OCI-LY7 (cell line): ENCODE measurements at regions not wholly inside any gene's neighbourhood (a gene's known extent, or its start where the extent isn't known, plus 50 kb on each side); places are given as distances from the start of the nearest gene placed in this dataset.
A peak's percentile ranks its signal among the peaks of the same experiment; 100 is the strongest.

Experiments used
- EZH2phosphoT487 ChIP-seq: fragments of 200-600 bp; sonication (generic); IDR thresholded peaks from 2 replicates; pipeline ENCODE4 v1.6.1; 2018; ENCODE audit warnings: low read depth, borderline replicate concordance, mild to moderate bottlenecking, mixed run types, antibody characterized with exemption, low read length, moderate library complexity, mixed read lengths
- TF ChIP-seq, protein P1 (sequence below): fragments of 200-600 bp; sonication (generic); conservative IDR thresholded peaks from 2 replicates; pipeline ENCODE4 v1.5.1; 2014; ENCODE audit warnings: mild to moderate bottlenecking, antibody characterized with exemption, low read length, moderate library complexity, mixed read lengths

DNA sequence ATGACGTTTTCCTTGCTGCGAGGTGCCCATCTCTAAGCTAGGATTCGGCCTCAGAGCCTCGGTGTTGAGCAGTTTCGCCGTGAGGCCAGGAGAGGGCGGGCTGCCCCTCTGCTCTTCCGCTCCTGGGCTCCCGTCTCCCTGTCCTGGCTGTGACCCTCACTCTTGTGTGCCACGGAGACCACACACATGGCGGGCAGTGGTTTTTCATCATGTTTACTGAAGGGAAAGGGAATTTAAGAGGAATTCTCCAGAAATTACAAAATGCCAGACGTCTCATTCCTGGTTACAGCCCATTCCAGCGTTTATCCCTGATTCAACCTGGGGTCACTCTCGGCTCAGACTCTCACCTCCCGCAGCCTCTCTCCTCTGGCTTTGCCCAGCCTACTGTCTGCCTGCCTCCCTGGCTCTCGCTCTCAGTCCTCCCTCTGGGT, 96.8 kb upstream of the ELAC2 start:
- TF ChIP-seq, protein P1, sequence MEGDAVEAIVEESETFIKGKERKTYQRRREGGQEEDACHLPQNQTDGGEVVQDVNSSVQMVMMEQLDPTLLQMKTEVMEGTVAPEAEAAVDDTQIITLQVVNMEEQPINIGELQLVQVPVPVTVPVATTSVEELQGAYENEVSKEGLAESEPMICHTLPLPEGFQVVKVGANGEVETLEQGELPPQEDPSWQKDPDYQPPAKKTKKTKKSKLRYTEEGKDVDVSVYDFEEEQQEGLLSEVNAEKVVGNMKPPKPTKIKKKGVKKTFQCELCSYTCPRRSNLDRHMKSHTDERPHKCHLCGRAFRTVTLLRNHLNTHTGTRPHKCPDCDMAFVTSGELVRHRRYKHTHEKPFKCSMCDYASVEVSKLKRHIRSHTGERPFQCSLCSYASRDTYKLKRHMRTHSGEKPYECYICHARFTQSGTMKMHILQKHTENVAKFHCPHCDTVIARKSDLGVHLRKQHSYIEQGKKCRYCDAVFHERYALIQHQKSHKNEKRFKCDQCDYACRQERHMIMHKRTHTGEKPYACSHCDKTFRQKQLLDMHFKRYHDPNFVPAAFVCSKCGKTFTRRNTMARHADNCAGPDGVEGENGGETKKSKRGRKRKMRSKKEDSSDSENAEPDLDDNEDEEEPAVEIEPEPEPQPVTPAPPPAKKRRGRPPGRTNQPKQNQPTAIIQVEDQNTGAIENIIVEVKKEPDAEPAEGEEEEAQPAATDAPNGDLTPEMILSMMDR, result peak; percentile 72
- TF ChIP-seq EZH2phosphoT487, result no peak
